Caki2 (cell line): ENCODE measurements at regions not wholly inside any gene's neighbourhood (a gene's known extent, or its start where the extent isn't known, plus 50 kb on each side); places are given as distances from the start of the nearest gene placed in this dataset.
"Not testable (repeated sequence)": the region's sequence is repeated elsewhere in the genome, so short reads cannot be mapped to it uniquely, and the experiment has no call there.

Experiments
- DNase-seq: peaks from one replicate; pipeline ENCODE4 v3.0.0-alpha.2; 2015; ENCODE audit warnings: low read depth
- in situ Hi-C: cut with HindIII; loops from 2 replicates; pipeline ENCODE4 v1.10.0; 2016; ENCODE audit warnings: low sequenced_read_pairs, low pct_unique_long_range_greater_than_20kb, mixed read lengths

DNA sequence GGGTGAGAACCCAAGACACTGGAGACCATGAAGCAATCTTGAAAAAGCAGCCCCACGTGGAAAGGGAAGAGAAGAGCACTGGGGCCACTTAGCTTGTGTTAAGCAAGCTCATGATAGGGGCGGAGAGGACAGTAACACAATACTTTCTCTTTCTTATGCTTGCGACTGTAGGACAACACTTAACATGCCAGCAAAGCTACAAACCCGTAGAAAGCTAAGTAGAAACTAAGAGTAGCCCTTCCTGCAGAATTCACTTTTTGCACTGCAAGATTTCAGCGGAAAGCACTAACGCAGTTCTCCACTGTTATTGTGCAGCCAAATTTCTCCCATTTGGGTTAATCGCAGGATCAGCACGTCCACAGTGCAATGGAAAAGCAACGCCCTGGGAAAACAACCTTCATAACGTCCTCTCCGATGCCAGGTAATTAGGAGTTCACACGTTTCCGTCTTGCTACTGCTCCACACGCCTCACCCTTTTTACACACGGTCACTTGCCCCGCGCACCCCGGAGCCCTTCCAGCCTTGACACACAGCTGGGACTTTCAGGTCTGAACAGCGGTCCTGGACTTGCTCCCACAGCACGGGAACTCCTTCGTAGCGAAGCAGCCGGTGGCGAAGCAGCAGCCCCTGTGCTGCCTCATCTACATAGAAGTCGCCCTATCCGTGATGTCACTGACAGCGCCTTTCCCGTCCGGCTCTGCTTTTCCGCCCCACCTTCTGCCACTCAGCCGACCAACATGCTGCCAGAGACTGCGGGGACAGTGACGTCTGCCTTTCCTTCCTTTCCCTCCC, 148.6 kb downstream of the PPIAL4G start:
- DNase-seq, result peak; percentile 97
- in situ Hi-C loops, result no loop called here

DNA sequence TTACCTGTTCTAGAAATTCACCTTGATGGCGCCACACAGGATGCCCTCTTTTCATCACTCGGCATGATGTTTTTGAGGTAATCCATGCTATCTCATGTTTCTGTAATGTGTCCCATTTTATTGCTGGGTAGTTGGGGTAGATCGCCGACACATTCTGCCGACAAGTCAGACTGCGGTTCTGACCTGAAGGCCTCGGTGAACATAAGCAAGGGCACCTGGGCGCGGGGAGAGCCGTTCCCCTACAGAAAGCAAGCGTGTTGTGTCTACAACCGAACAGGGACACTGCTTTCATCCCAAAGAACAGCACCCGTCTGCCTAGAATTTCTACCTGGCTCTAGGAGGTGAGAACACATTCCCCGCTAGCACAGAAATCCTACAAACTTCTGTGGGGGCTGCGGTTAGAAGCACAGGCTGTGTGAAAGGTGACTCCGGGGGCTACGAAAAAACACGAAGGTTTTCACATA, 149.2 kb downstream of the PPIAL4G start:
- no peak for DNase-seq
- in situ Hi-C loops, result no loop called here

DNA sequence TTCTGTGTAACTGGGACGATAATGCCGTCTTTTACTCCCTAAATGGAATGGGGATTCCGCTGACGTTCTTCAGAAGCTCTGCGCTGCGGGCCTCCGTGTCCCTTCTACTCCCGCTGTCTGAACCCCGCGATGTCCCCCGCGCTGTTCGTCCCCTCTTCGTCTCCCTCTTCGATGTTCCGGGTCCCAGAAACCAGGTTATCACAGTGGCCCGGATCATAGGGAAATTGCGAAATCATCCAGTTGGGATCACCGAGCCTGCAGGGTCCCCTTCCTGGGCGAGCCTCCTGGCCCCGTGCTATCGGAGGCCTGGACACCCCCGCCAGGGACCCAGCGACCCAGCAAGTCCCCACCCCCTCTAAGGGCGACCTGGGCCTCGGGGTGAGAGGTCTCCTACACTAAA, 154.2 kb downstream of the PPIAL4G start:
- no peak for DNase-seq
- in situ Hi-C loops, result no loop called here

DNA sequence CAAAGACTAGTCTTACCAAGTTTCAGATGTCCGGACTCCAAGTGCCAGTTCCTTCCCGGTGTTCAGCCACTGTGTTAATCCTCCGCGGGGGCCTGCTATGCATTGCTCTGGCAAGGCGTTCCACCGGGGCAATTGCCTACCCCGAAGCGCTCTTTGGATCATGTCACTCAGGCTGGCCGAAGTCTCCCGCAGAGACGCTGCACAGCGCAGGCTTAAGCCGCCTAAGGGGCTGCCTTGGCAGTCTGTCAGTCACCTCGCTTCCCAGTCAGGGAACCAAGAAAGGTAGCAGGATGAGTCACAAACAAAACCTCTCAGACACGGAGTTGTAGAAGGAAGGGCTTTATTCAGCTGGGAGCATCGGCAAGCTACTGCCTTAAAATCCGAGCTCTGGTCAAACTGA, 158.1 kb downstream of the PPIAL4G start:
- in situ Hi-C loops, DNase-seq: not testable (repeated sequence)

DNA sequence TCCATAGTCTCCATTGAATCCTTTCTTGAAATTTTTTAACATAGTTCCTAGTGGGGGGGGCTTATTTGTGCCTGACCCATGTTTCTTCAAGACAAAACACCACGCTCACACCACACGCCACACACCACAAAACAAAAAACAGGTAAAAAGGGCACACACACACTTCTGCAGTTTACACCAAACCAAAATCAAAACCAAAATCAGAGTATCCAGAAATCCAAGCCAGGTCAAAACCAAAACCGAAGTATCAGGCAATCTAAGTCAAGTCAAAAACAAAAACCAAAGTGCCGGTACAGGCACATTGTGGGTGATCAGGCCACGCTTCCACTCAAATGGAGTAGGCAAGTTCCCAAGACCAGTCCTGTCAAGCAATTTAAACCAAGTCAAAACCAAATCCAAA, 158.6 kb downstream of the PPIAL4G start:
- DNase-seq, in situ Hi-C loops: not testable (repeated sequence)

DNA sequence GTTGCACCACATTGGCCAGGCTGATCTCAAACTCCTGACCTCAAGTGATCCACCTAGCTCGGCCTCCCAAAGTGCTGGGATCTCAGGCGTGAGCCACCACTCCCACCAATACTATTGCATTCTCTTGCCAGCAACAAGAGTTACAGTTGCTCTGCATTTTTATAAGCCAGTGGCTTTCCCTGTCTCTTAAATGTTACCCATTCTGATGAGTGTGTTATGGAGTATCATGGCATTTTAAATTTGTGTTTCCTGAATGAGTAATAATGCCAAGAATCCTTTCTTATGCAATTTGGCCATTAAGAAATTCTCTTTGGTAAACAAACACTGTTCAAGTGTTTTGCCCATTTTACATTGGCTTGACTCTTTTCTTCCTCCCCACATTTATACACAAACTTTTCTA, 163.0 kb downstream of the PPIAL4G start:
- in situ Hi-C loops, DNase-seq: not testable (repeated sequence)

DNA sequence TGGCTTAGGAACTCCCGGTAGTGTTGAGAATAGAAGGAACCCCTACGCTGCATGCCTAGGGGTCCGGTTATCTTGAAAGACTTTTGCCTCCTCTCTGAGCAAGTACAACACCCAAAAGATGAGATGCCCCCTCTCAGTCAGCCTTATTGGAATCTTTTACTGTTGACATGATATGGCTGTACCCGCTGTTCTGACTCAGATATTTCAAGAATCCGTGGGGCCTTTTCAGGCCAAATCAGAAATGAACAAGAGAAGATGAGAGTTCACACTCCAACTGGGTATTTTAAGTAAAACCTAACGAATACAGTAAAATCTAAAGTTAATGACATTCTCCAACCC, 164.2 kb downstream of the PPIAL4G start:
- in situ Hi-C loops, result no loop called here
- DNase-seq, result no peak

DNA sequence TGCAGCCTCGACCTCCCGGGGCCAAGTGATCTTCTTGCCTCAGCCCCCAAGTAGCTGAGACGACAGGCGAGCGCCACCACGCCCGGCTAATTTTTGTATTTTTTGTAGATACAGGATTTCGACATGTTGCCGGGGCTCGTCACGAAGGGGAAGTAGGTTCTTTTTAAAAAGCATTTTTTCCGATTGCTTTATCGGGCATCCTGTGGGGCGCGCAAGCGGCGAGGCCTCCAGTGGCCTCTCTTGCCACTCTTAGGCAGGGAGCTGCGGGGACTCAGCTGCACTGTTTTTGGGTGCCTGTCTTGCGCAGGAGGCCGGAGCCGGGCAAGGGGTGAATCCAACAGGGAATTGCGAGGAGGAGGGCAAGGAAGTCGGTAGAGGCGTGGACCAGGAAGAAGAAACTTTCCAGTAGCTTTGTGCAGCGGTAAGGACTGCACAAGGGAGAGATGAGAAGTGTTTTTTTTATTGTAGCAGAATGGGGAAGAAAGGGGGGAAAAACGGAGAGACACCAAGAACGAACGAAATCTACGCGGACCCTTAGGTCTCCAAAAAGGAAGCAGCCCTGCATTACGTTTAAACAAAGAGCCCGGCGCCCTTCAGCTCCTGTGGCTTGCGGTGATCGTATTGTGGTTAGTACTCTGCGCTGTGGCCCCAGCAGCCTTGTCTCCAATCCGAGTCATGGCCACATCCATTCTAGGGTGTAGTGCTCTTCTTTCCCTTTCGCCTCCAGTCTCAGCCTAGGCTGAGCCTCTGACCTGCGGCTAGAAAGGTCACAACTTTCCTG, 164.8 kb downstream of the PPIAL4G start:
- no peak for DNase-seq
- in situ Hi-C loops, result no loop called here

DNA sequence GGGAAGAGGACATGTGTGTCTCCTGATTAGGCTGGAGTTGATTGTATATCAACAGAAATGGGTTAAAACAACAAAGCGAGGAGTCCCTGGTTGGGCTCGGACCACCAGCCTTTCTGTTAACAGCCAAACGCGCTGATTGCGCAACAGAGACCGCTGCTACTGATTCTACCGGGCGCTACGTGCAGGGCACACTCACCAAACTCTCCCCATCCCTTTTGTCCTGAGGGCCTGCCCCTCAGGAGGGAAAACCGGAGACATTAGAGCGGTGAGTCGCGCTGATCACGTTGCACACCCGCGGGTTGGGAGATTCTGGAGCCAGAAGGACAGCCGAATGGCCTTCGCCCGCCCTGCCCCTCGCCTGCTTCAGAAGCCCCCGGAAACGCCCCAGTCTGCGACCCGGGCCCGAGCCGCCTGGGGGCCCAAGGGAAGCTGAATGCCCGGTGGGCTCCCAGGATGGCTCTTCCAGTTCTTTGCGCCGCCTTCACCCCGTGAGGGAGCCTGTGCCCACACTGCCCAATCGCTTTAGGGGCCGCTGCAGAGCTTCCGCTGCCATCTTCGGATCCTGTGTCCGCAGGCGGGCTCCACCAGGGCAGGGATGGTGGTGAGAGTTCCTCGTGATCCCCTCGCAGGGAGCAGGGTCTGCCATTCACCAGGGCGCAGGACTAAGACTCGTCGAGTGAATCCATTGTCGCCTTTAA, 165.4 kb upstream of the NBPF11 start:
- in situ Hi-C loops, result no loop called here
- DNase-seq, result no peak

DNA sequence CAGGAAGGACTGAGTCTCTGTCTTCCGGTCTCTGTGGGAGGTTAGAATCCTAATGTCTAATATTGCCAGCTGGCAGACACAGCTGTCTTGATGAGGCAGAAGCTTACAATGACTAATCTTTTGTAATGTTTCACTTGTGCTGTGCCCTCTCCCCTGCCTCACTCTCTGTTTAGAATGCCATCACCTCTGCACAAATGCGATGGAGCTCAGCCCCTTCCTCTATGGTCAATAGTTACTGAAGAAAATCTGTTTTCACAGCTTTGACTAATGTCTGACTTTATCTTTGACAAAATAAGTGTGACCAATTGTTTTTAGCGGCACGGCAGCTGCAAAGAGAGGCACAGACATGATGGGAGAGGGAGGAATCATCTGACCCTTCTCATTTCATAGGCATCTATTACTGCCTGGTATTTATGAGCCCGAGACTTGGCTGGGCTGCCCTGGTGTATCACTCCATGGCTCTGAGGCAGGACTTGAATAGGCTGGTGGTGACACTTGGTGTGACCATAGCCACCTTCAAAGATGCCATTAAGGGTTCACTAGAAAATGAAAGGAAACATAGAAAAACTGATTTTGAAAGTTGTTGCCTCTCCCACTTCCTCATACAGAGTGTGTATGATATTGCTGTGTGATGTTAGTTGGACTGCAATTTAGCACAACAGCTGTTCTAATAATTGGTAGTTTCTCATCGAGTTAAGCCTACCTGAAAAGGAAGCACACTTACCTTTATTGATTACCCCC, 163.2 kb upstream of the NBPF11 start:
- no peak for DNase-seq
- in situ Hi-C loops, result no loop called here

DNA sequence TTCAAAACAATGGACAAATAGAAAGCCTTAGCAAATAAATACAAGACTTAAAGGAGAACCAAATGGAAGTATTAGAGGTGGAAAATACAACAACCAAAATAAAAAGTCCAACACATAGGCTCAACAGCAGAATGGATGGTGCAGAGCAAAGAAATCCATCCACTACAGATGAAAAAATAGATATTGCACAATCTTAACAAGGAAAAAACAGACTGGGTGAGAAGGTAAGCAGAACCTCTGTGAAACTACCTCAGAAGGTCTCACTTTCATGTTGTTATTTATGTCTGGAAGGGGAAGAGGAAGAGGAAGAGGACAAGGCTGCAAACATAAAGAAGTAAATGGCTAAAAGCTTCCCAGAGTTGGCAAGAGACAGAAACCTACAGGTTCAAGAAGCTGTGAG, 158.7 kb upstream of the NBPF11 start:
- DNase-seq, result no peak
- in situ Hi-C loops, result no loop called here

DNA sequence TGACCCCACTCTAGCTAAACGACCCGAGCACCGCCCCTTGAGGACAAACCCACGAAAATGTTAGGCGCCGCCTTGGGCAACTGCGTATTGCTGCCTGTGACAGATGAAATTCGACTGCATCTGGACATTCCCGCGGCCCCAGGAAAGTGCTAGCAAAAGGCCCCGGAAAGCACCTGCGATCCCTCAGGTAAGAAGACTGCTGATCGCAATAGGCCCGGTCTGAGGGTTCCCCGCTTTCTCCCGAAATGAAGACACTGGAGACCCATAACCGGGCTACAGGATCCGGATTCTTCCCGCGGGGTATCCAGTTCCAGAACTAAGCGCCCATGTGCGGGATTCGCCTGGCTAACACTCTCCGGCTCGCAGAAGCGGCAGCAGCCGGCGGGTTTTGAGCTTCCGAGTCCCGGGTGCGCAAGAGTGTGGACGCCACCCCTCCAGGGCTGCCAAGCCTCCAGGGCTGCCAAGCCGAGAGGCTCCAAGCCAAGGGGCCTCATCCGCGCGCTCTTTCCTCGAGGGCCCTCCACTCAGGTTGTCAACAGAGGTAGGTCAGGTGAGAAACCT, 157.9 kb upstream of the NBPF11 start:
- DNase-seq, result no peak
- in situ Hi-C loops, result no loop called here

DNA sequence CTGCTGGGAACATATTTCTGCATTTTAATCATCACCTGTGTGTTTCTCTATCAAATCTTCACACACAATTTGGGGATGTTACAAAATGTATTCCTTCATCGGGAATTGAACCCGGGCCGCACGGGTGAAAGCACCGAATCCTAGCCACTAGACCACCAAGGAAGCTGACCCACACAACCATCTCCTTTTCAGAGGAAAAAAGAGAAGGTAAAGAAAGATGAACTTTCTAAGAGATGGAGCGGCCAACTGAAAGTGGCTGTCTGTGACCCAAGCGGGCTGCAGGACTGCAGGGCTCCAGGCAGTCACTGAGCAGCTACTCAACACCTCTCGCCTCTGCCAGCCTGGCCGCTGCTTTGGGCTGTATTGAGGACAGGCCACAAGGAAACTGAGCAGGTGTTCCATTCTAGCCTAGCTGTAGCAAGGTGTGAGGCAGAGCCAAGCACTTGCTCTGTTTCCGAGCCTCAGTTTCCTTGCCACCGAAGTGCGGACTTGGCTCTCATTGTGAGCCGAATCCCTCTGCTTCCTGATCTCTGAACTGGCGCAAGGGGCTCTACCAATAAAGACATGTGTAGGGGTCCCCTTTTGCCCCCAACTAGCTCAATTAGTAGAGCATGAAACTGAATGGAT, 156.9 kb upstream of the NBPF11 start:
- no peak for DNase-seq
- in situ Hi-C loops, result no loop called here

DNA sequence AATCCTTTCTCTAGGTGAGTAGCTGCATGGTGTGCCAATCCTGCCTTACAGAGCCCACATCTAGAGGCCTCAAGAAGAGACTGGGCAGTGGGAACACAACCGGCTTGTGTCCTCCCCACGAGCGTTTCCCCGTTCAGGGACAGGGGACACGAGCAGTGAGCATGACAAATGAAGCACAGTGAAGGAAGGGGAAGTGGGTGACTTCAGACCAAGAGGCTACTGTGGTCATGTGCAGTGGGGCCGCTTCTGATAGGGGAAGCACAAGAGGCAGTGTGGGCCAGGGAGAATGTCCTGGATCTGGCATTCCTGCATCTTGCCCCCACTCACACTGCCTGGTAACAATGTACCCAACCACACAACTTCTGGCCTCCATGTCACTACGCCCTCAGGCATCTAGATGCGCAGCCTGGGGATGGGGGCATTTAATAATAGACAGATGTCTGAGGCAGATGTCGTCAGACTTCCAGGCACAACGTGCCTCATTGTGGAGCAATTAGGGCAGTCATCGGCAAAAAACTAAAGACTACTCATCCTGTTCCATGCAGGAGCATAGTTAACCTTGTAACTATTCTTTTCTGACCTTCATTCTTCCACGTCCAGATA, 155.6 kb upstream of the NBPF11 start:
- in situ Hi-C loops, result no loop called here
- DNase-seq, result no peak

DNA sequence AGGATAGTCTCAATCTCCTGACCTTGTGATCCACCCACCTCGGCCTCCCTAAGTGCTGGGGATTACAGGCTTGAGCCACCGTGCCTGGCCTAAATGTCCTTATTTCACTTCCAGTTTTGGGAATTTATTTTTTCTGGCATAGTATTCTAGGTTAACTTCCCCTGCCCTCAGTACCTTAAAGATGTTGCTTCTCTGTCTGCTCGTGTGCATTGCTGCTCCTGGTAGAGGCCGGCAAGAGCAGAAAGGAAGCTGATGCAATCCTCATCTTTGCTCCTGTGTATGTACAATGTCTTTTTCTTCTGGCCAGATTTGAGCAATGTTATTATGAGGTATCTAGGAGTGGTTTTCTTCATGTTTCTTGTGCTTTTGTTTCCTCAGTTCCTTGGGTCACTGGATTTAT, 152.9 kb upstream of the NBPF11 start:
- not testable (repeated sequence) for DNase-seq

DNA sequence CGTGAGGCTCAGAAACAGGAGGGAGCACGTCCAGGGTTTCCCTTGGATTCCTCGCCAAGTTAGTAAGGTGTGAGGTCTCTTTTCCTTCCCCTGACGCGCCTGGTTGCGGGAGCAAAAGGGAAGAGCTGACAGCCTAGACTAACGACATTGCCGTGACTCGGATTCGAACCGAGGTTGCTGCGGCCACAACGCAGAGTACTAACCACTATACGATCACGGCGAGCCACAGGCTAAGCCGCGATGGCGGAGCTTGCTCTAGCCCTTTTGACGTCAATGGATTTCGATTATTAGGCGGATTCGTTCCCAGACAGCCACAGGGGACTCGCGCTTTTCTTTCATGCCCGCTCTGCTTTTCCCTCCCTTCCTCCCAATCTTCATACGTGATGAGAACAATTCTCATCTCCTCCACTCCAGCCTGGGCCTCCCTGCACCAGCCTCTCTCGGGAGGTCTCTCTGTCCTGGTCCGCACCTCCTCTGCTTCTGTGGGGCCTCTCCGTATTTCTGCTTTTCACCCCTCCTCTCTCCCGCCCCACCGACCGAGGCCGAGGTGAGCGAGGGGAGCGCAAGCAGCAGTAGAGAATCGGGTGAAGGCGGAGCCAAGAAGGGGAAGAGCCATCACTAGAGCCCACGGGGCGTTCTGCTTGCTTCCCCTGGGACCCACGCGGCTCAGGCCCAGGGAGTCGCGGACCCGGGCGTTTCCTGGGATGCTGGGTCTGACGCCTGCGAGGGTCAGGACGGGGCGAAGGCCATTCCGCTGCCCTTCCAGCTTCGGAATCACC, 150.7 kb upstream of the NBPF11 start:
- DNase-seq, in situ Hi-C loops: not testable (repeated sequence)

More for the DNA sequence above, 152.9 kb upstream of the NBPF11 start:
- in situ Hi-C loops, result not testable (repeated sequence)

DNA sequence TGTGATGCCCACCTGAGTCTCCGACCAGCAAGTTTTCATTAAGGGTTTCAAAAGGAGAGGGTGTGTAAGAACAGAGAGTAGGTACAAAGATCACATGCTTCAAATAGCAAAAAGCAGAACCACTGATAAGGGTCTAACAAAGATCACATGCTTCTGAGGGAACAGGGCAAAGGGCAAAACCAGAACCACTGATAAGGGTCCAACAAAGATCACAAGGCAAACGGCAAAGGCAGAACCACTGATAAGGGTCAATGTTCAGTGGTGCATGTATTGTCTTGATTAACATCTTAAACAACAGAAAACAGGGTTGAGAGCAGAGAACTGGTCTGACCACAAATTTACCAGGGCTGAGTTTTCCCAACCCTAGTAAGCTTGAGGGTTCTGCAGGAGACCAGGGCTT, 145.8 kb upstream of the NBPF11 start:
- DNase-seq, in situ Hi-C loops: not testable (repeated sequence)
